ENCODE measurements at regions not wholly inside any gene's neighbourhood (a gene's known extent, or its start where the extent isn't known, plus 50 kb on each side); places are given as distances from the start of the nearest gene placed in this dataset.

DNA sequence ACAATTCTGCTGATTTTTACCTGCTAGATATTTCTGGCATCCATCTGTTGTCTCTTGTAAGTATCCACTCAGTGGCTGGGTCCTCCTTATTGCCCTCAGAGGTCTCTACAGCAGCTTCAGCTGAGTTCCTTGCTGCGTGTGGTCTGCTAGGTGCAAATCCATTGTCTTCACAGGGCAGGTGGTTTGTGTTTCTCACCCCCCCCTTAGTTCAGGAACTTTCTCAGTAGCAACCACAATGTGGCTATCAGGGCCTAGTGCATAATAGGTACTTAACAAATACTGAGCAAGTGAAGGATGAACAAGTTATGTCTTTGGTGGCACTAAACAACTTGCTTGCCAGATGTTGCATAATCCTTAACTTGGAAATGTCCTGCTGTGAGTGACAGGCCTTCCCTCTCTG lies 96.7 kb upstream of the KLHL25 start:
- Histone ChIP-seq H3K9me3 (ENCODE audit: control insufficient read depth, low read length) (no peaks in the 10 kb centered on the region), H3K36me3 (ENCODE audit: control insufficient read depth, insufficient read depth, low read length) (no peaks in the 10 kb centered on the region), H3K27ac (ENCODE audit: low read depth, low read length) (no peak overlapping the region), H3K4me3 (ENCODE audit: low read length) (no peak overlapping the region), H3K4me1 (ENCODE audit: control insufficient read depth, insufficient read depth, low read length) (no peaks in the 10 kb centered on the region), H3K27me3 (ENCODE audit: control insufficient read depth, insufficient read depth, low read length, poor library complexity, severe bottlenecking) (peaks cover 14% of the 10 kb centered on the region), H3K9ac (ENCODE audit: extremely low read depth, low read length, poor library complexity, severe bottlenecking) (no peak overlapping the region)
- TF ChIP-seq, protein P1, sequence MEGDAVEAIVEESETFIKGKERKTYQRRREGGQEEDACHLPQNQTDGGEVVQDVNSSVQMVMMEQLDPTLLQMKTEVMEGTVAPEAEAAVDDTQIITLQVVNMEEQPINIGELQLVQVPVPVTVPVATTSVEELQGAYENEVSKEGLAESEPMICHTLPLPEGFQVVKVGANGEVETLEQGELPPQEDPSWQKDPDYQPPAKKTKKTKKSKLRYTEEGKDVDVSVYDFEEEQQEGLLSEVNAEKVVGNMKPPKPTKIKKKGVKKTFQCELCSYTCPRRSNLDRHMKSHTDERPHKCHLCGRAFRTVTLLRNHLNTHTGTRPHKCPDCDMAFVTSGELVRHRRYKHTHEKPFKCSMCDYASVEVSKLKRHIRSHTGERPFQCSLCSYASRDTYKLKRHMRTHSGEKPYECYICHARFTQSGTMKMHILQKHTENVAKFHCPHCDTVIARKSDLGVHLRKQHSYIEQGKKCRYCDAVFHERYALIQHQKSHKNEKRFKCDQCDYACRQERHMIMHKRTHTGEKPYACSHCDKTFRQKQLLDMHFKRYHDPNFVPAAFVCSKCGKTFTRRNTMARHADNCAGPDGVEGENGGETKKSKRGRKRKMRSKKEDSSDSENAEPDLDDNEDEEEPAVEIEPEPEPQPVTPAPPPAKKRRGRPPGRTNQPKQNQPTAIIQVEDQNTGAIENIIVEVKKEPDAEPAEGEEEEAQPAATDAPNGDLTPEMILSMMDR (conservative IDR thresholded peaks at IDR 0.05) = no peak
- Mint-ChIP-seq H3K36me3 (ENCODE audit: low read depth) (no peaks in the 10 kb centered on the region), H3K27ac (no peak overlapping the region), H3K9me3 (no peaks in the 10 kb centered on the region), H3K4me3 (no peak overlapping the region), H3K27me3 (ENCODE audit: insufficient read depth) (peaks cover 14% of the 10 kb centered on the region), H3K4me1 (no peaks in the 10 kb centered on the region)
- 83 to 100% methylated on average over 1 of the region's 1 CpG for WGBS, 2 experiments (ENCODE audit: insufficient coverage in 1 of 2, insufficient read length in 1 of 2)
- no peak for DNase-seq

DNA sequence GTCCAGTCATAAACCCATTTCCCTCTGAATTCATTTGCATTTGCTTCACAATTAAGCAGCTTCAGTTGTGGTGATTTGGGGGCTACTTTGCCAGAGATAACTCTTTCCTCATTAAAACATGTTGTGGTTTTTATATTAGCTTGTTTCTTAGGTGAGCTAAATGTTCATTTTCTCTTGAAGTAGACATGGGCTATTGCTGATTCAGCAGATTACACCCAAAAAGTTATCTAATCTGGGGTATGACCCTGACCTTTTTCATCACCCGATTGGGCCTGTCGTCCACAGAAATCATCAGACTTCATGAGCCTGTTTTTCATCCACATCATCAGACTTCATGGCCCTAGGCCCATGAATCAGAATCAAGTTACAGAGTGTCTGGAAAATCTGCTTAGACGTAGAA lies 97.5 kb upstream of the KLHL25 start:
- H3K4me1 Mint-ChIP-seq = no peaks in the 10 kb centered on the region
- WGBS, 2 experiments (ENCODE audit: insufficient coverage in 1 of 2, insufficient read length in 1 of 2) = 95 to 100% methylated on average over 3 of the region's 3 CpGs
- H3K36me3 Mint-ChIP-seq (ENCODE audit: low read depth) = no peaks in the 10 kb centered on the region

DNA sequence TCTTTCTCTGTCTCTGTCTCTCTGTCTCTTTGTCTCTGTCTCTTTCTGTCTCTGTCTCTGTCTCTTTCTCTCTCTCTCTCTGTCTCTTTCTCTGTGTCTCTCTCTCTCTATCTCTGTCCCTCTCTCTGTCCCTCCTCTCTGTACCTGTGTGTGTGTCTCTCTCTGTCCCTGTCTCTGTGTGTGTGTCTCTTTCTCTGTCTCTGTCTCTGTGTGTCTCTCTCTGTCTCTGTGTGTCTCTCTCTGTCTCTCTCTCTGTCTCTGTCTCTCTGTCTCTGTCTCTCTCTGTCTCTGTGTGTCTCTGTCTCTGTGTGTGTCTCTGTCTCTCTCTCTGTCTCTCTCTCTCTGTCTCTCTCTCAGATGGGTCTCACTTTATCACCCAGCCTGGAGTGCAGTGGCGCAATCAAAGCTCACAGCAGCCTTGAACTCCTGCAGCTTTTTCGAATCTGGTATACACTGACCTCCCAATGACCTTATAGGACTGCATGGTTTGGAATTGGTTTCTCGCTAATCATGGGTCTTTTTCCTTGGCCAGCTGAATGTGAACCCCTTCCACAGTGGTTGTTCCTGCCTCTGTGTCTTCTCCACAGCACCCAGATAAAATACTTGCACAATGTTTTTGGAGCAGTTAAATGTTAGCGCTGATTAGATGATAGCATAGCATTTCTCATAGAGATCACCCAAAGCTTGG lies 102.6 kb upstream of the KLHL25 start:
- peaks cover 30% of the 10 kb centered on the region for H3K27me3 Mint-ChIP-seq (ENCODE audit: insufficient read depth)
- no peak for DNase-seq
- H3K9ac ChIP-seq (ENCODE audit: extremely low read depth, low read length, poor library complexity, severe bottlenecking) = no peak overlapping the region
- no peak overlapping the region for H3K4me3 Mint-ChIP-seq
- TF ChIP-seq, protein P1 (conservative IDR thresholded peaks at IDR 0.05) = no peak
- no peaks in the 10 kb centered on the region for H3K9me3 ChIP-seq (ENCODE audit: control insufficient read depth, low read length)
- H3K36me3 ChIP-seq (ENCODE audit: control insufficient read depth, insufficient read depth, low read length) = no peaks in the 10 kb centered on the region
- H3K4me1 ChIP-seq (ENCODE audit: control insufficient read depth, insufficient read depth, low read length) = no peaks in the 10 kb centered on the region
- H3K4me1 Mint-ChIP-seq = peaks cover 4% of the 10 kb centered on the region
- 67 to 76% methylated on average over 4 of the region's 4 CpGs for WGBS, 2 experiments (ENCODE audit: insufficient coverage in 1 of 2, insufficient read length in 1 of 2)
- H3K9me3 Mint-ChIP-seq = no peaks in the 10 kb centered on the region
- peaks cover 20% of the 10 kb centered on the region for H3K27me3 ChIP-seq (ENCODE audit: control insufficient read depth, insufficient read depth, low read length, poor library complexity, severe bottlenecking)
- no peak overlapping the region for H3K27ac Mint-ChIP-seq
- H3K36me3 Mint-ChIP-seq (ENCODE audit: low read depth) = no peaks in the 10 kb centered on the region
- no peak overlapping the region for H3K4me3 ChIP-seq (ENCODE audit: low read length)
- H3K27ac ChIP-seq (ENCODE audit: low read depth, low read length) = no peak overlapping the region

More for the DNA sequence above, 97.5 kb upstream of the KLHL25 start:
- no peak for DNase-seq
- Mint-ChIP-seq H3K9me3 (no peaks in the 10 kb centered on the region), H3K27me3 (ENCODE audit: insufficient read depth) (peaks cover 20% of the 10 kb centered on the region), H3K27ac (no peak overlapping the region), H3K4me3 (no peak overlapping the region)
- Histone ChIP-seq H3K27me3 (ENCODE audit: control insufficient read depth, insufficient read depth, low read length, poor library complexity, severe bottlenecking) (peaks cover 20% of the 10 kb centered on the region), H3K4me1 (ENCODE audit: control insufficient read depth, insufficient read depth, low read length) (no peaks in the 10 kb centered on the region), H3K27ac (ENCODE audit: low read depth, low read length) (no peak overlapping the region), H3K4me3 (ENCODE audit: low read length) (no peak overlapping the region), H3K36me3 (ENCODE audit: control insufficient read depth, insufficient read depth, low read length) (no peaks in the 10 kb centered on the region), H3K9me3 (ENCODE audit: control insufficient read depth, low read length) (no peaks in the 10 kb centered on the region), H3K9ac (ENCODE audit: extremely low read depth, low read length, poor library complexity, severe bottlenecking) (no peak overlapping the region)
- TF ChIP-seq, protein P1 (conservative IDR thresholded peaks at IDR 0.05) = no peak

Data from endodermal cell (in vitro differentiated cells).